ENCODE measurements at regions not wholly inside any gene's neighbourhood (a gene's known extent, or its start where the extent isn't known, plus 50 kb on each side); places are given as distances from the start of the nearest gene placed in this dataset.

- TF ChIP-seq, protein P1, sequence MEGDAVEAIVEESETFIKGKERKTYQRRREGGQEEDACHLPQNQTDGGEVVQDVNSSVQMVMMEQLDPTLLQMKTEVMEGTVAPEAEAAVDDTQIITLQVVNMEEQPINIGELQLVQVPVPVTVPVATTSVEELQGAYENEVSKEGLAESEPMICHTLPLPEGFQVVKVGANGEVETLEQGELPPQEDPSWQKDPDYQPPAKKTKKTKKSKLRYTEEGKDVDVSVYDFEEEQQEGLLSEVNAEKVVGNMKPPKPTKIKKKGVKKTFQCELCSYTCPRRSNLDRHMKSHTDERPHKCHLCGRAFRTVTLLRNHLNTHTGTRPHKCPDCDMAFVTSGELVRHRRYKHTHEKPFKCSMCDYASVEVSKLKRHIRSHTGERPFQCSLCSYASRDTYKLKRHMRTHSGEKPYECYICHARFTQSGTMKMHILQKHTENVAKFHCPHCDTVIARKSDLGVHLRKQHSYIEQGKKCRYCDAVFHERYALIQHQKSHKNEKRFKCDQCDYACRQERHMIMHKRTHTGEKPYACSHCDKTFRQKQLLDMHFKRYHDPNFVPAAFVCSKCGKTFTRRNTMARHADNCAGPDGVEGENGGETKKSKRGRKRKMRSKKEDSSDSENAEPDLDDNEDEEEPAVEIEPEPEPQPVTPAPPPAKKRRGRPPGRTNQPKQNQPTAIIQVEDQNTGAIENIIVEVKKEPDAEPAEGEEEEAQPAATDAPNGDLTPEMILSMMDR (IDR thresholded peaks at IDR 0.05) = no peak
- Histone ChIP-seq H3K9me3 (no peaks in the 10 kb centered on the region), H3K4me1 (ENCODE audit: low read depth) (no peaks in the 10 kb centered on the region), H3K4me3 (no peak overlapping the region), H3K36me3 (ENCODE audit: low read depth) (no peaks in the 10 kb centered on the region)
- ATAC-seq (no peak), DNase-seq (no peak)
- intact Hi-C loops (cut with DNase I, micrococcal nuclease) = no loop called here
Observed at GRCh38 chr13:86000546-86000945, 201.3 kb upstream of the SLITRK6 start.

GRCh38 chr13:85997587-85997986 lies 198.4 kb upstream of the SLITRK6 start:
- TF ChIP-seq, protein P1 (IDR thresholded peaks at IDR 0.05) = no peak
- intact Hi-C loops (cut with DNase I, micrococcal nuclease) = no loop called here
- no peak for DNase-seq
- no peaks in the 10 kb centered on the region for H3K4me1 ChIP-seq (ENCODE audit: low read depth)
- no peaks in the 10 kb centered on the region for H3K9me3 ChIP-seq
- H3K4me3 ChIP-seq = no peak overlapping the region
- ATAC-seq = no peak
- no peaks in the 10 kb centered on the region for H3K36me3 ChIP-seq (ENCODE audit: low read depth)

DNA sequence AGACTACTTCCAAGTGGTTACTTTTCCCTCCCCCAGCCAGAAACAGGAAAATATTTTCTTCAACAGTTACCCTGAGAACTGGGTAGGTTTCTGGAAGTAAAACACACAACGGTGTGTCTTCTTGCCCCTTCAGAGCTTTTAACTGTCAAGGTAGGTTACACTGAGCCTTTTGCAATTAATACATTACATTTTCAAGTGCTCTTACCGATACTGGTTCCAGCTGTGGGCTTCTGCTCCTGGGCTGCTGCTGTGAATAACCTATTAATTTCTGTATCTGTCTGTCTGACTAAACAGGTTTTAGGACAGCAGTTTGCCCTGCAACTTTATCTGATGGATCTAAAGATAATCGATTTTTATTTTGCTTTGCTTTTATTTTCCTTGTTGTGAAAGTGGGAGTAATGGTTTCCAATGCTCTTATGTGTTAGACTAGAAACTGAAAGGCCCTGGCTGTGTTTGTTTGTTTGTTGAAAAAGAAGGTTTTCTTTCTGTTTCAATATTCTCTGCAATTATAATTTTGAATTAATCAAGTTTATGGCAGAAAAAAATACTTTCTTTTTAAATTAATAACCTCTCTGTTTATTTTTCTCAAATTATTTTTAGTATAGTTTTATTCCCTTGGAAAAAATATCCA lies 196.7 kb upstream of the SLITRK6 start:
- TF ChIP-seq, protein P1 (IDR thresholded peaks at IDR 0.05) = no peak
- DNase-seq (no peak), ATAC-seq (no peak)
- Histone ChIP-seq H3K4me1 (ENCODE audit: low read depth) (no peaks in the 10 kb centered on the region), H3K4me3 (no peak overlapping the region), H3K9me3 (no peaks in the 10 kb centered on the region), H3K36me3 (ENCODE audit: low read depth) (no peaks in the 10 kb centered on the region)
- intact Hi-C loops (cut with DNase I, micrococcal nuclease) = no loop called here

DNA sequence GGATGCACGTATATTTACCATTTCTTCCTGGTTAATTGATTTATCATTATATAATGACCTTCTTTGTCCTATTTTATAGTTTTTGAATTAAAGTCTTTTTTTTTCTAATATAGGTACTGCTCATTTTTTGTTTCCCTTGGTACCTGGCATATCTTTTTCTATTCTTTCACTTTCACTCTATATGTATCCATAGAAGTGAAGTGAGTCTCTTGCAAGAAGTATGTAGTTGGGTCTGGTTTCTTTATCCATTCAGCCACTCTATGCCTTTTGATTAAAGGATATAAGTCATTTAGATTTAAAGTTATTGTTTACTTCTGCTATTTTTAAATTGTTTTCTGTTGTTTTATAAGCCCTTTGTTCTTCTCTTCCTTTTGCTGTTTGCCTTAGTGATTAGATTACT lies 194.3 kb upstream of the SLITRK6 start:
- ATAC-seq = no peak
- no peak overlapping the region for H3K4me3 ChIP-seq
- no peaks in the 10 kb centered on the region for H3K4me1 ChIP-seq (ENCODE audit: low read depth)
- DNase-seq = no peak
- no peaks in the 10 kb centered on the region for H3K36me3 ChIP-seq (ENCODE audit: low read depth)
- TF ChIP-seq, protein P1 (IDR thresholded peaks at IDR 0.05) = no peak
- no peaks in the 10 kb centered on the region for H3K9me3 ChIP-seq
- intact Hi-C loops (cut with DNase I, micrococcal nuclease) = no loop called here

- Histone ChIP-seq H3K36me3 (ENCODE audit: low read depth) (no peaks in the 10 kb centered on the region), H3K4me3 (no peak overlapping the region), H3K9me3 (no peaks in the 10 kb centered on the region), H3K4me1 (ENCODE audit: low read depth) (no peaks in the 10 kb centered on the region)
- TF ChIP-seq, protein P1 (IDR thresholded peaks at IDR 0.05) = no peak
- intact Hi-C loops (cut with DNase I, micrococcal nuclease) = no loop called here
- no peak for ATAC-seq
- DNase-seq = no peak
Observed at GRCh38 chr13:85990397-85990796, 191.2 kb upstream of the SLITRK6 start.

DNA sequence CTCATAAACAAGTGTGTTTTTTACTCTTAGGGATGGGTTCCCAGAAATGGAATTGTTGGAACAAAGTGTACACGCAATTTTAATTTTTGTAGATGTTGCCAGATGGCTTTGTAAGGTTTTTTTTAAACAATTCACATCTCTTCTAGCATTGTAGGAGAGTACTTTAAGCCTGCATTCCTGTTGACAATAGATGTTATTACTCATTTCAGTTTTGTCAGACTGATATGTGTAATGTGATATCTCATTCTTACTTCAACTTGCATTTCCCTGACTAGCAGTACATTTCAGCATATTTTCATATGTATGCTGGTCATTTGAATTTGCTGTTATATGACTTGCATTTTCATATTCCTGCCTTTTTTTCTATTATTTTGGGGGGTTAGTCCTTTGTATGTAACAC lies 186.6 kb upstream of the SLITRK6 start:
- ATAC-seq = no peak
- no peaks in the 10 kb centered on the region for H3K36me3 ChIP-seq (ENCODE audit: low read depth)
- TF ChIP-seq, protein P1 (IDR thresholded peaks at IDR 0.05) = no peak
- intact Hi-C loops (cut with DNase I, micrococcal nuclease) = no loop called here
- H3K4me1 ChIP-seq (ENCODE audit: low read depth) = no peaks in the 10 kb centered on the region
- H3K9me3 ChIP-seq = no peaks in the 10 kb centered on the region
- DNase-seq = no peak
- no peak overlapping the region for H3K4me3 ChIP-seq

Measured in mucosa of descending colon (tissue), 3 donors.